ENCODE measurements at regions not wholly inside any gene's neighbourhood (a gene's known extent, or its start where the extent isn't known, plus 50 kb on each side); places are given as distances from the start of the nearest gene placed in this dataset.

DNA sequence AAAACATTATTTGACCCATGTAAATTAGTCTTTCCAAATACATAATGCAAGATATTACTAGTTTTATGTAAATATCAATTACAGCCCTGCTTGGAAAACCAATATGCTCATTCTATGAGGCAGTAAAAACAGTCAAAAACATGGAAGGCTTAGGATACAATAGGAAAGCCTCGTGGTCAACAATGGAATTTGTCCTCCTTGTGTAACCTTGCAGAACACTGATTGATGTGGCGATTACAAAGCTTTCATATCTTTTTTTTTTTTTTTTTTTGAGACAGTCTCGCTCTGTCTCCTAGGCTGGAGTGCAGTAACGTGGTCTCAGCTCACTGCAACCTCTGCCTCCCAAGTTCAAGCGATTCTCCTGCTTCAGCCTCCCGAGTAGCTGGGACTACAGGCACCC, 157.3 kb upstream of the BET1 start:
- Histone ChIP-seq H3K36me3 (ENCODE audit: control insufficient read depth in 4 of 4, insufficient read depth in 4 of 4, low read length in 3 of 4) (no peaks in the 10 kb centered on the region), H3K4me3 (ENCODE audit: control insufficient read depth in 1 of 7, extremely low read depth in 1 of 7, insufficient read depth in 4 of 7, low read depth in 2 of 7, low read length in 6 of 7) (peak overlapping the region in 1 of 7 experiments; percentile 61), H3K27ac (ENCODE audit: insufficient read depth in 1 of 2, low read depth in 1 of 2, low read length in 2 of 2, poor library complexity in 1 of 2, severe bottlenecking in 2 of 2) (no peak overlapping the region), H3K27me3 (replicated peaks in 2 of 5; ENCODE audit: control insufficient read depth in 4 of 5, insufficient read depth in 5 of 5, low read length in 4 of 5) (no peaks in the 10 kb centered on the region), H3K9me3 (ENCODE audit: control extremely low read depth in 1 of 5, control insufficient read depth in 4 of 5, insufficient read depth in 2 of 5, low read depth in 1 of 5, low read length in 4 of 5) (peaks cover 0 to 3% (median 0%) of the 10 kb centered on the region in 5 experiments), H3K4me1 (ENCODE audit: control extremely low read depth in 1 of 4, control insufficient read depth in 4 of 4, insufficient read depth in 4 of 4, low read length in 3 of 4) (peaks cover 6 to 18% (median 8%) of the 10 kb centered on the region in 4 experiments)
- POLR2A ChIA-PET, result no interaction called here
- CTCF ChIA-PET, result interaction anchor here (1.4 to 1.6 kb wide), 2 partner anchors 13 to 15 kb away, joined by 4 read pairs; no protein-coding TSS in a partner anchor
- DNase-seq, result no peak
- WGBS (ENCODE audit: insufficient coverage), result 96% methylated on average over 2 of the region's 6 CpGs

DNA sequence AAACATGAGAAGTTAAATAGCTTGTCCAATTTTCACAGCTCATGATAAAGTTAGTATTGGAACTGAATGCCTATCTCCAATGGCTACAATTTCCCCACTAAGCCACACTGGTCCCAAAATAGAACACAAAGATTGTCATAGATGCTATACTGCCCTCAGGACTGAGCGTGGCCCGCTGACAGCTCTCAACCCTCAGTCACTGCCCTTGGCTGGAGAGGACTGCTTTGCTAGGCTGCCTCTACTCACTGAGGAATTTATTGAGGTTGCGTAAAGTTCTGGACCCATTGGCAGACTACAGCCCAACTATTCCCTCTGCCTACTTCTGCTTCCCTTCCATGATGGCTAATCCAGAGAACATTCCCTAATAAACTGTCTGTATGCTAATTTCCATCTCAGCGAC, 165.5 kb upstream of the BET1 start:
- DNase-seq, result no peak
- no peak overlapping the region for H3K4me3 ChIP-seq (ENCODE audit: control insufficient read depth in 1 of 7, extremely low read depth in 1 of 7, insufficient read depth in 4 of 7, low read depth in 2 of 7, low read length in 6 of 7)
- no peaks in the 10 kb centered on the region for H3K36me3 ChIP-seq (ENCODE audit: control insufficient read depth in 4 of 4, insufficient read depth in 4 of 4, low read length in 3 of 4)
- no peak overlapping the region for H3K27ac ChIP-seq (ENCODE audit: insufficient read depth in 1 of 2, low read depth in 1 of 2, low read length in 2 of 2, poor library complexity in 1 of 2, severe bottlenecking in 2 of 2)
- CTCF ChIA-PET, result no interaction called here
- no peaks in the 10 kb centered on the region for H3K27me3 ChIP-seq (replicated peaks in 2 of 5; ENCODE audit: control insufficient read depth in 4 of 5, insufficient read depth in 5 of 5, low read length in 4 of 5)
- WGBS (ENCODE audit: insufficient coverage), result 100% methylated on average over 3 of the region's 4 CpGs
- POLR2A ChIA-PET, result no interaction called here
- peaks cover 0 to 3% (median 0%) of the 10 kb centered on the region in 5 experiments for H3K9me3 ChIP-seq (ENCODE audit: control extremely low read depth in 1 of 5, control insufficient read depth in 4 of 5, insufficient read depth in 2 of 5, low read depth in 1 of 5, low read length in 4 of 5)
- no peaks in the 10 kb centered on the region for H3K4me1 ChIP-seq (ENCODE audit: control extremely low read depth in 1 of 4, control insufficient read depth in 4 of 4, insufficient read depth in 4 of 4, low read length in 3 of 4)

DNA sequence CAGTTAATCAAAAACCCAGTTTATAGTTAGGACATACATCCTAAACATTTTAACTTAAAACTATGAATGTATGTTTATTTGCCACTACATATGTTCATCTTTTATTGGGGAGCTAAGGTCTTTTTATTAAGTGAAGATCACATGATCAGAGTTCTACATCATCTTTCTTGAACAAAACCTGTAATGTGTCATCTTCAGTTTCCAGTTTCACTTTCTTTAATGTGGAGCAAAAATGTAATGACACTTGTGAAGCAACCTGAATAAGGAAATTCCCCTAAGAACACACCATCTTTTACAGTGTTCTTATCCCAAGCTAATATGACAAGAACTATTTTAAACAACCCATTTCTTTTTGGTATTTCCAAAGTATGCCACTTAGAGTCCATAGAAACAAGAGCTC, 166.7 kb upstream of the BET1 start:
- H3K4me1 ChIP-seq (ENCODE audit: control extremely low read depth in 1 of 4, control insufficient read depth in 4 of 4, insufficient read depth in 4 of 4, low read length in 3 of 4), result peaks cover 0 to 6% (median 0%) of the 10 kb centered on the region in 4 experiments
- peaks cover 0 to 3% (median 0%) of the 10 kb centered on the region in 5 experiments for H3K9me3 ChIP-seq (ENCODE audit: control extremely low read depth in 1 of 5, control insufficient read depth in 4 of 5, insufficient read depth in 2 of 5, low read depth in 1 of 5, low read length in 4 of 5)
- H3K27me3 ChIP-seq (replicated peaks in 2 of 5; ENCODE audit: control insufficient read depth in 4 of 5, insufficient read depth in 5 of 5, low read length in 4 of 5), result no peaks in the 10 kb centered on the region
- H3K36me3 ChIP-seq (ENCODE audit: control insufficient read depth in 4 of 4, insufficient read depth in 4 of 4, low read length in 3 of 4), result no peaks in the 10 kb centered on the region
- H3K4me3 ChIP-seq (ENCODE audit: control insufficient read depth in 1 of 7, extremely low read depth in 1 of 7, insufficient read depth in 4 of 7, low read depth in 2 of 7, low read length in 6 of 7), result no peak overlapping the region
- H3K27ac ChIP-seq (ENCODE audit: insufficient read depth in 1 of 2, low read depth in 1 of 2, low read length in 2 of 2, poor library complexity in 1 of 2, severe bottlenecking in 2 of 2), result no peak overlapping the region
- peak in 2 of 3 donors; percentile 24 to 40 for DNase-seq
- POLR2A ChIA-PET, result no interaction called here
- CTCF ChIA-PET, result no interaction called here

DNA sequence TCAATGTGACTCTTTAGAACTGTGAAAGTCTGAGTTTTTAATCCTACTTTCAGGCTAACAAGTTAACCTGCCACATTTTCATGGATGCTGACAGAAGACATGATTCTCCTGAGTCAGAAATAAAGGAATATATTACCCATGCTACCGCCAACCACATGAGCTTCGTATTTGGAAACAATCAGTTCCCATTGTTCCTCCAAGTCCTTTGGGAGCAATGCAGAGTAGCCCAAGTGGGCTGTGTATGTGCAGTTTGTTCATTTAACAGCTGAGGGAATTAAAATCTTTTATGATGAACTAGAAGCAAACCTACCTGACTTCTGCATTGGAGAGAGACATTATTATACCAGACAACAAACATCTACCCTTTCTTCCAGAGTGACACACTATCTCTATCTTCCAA, 169.3 kb upstream of the BET1 start:
- POLR2A ChIA-PET, result no interaction called here
- CTCF ChIA-PET, result no interaction called here
- peaks cover 7 to 32% (median 24%) of the 10 kb centered on the region in 4 experiments for H3K4me1 ChIP-seq (ENCODE audit: control extremely low read depth in 1 of 4, control insufficient read depth in 4 of 4, insufficient read depth in 4 of 4, low read length in 3 of 4)
- DNase-seq, result no peak
- H3K27ac ChIP-seq (ENCODE audit: insufficient read depth in 1 of 2, low read depth in 1 of 2, low read length in 2 of 2, poor library complexity in 1 of 2, severe bottlenecking in 2 of 2), result no peak overlapping the region
- H3K27me3 ChIP-seq (replicated peaks in 2 of 5; ENCODE audit: control insufficient read depth in 4 of 5, insufficient read depth in 5 of 5, low read length in 4 of 5), result no peaks in the 10 kb centered on the region
- H3K9me3 ChIP-seq (ENCODE audit: control extremely low read depth in 1 of 5, control insufficient read depth in 4 of 5, insufficient read depth in 2 of 5, low read depth in 1 of 5, low read length in 4 of 5), result no peaks in the 10 kb centered on the region
- H3K36me3 ChIP-seq (ENCODE audit: control insufficient read depth in 4 of 4, insufficient read depth in 4 of 4, low read length in 3 of 4), result no peaks in the 10 kb centered on the region
- 100% methylated on average over 1 of the region's 2 CpGs for whole genome bisulfite sequencing (ENCODE audit: insufficient coverage)
- H3K4me3 ChIP-seq (ENCODE audit: control insufficient read depth in 1 of 7, extremely low read depth in 1 of 7, insufficient read depth in 4 of 7, low read depth in 2 of 7, low read length in 6 of 7), result no peak overlapping the region

DNA sequence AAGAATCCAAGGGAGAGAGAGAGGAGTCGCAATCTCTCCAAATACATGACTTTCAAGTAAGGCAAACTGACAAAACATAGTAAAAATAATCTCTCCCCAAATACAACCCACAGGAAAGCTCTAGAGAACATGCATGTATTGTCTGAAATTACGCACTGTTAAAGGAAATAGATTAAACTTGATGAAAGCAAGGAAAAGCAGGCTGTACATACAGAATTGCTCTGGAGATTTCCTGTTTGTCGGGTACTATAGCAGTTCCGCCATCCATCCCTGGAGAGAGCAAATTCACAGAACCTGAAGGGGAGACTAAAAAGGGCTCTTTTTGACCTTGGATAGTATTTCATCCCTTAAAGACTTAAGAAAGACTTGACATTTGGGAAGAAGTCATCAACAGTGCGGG, 170.2 kb upstream of the BET1 start:
- Histone ChIP-seq H3K4me1 (ENCODE audit: control extremely low read depth in 1 of 4, control insufficient read depth in 4 of 4, insufficient read depth in 4 of 4, low read length in 3 of 4) (peaks cover 7 to 38% (median 24%) of the 10 kb centered on the region in 4 experiments), H3K4me3 (ENCODE audit: control insufficient read depth in 1 of 7, extremely low read depth in 1 of 7, insufficient read depth in 4 of 7, low read depth in 2 of 7, low read length in 6 of 7) (no peak overlapping the region), H3K36me3 (ENCODE audit: control insufficient read depth in 4 of 4, insufficient read depth in 4 of 4, low read length in 3 of 4) (no peaks in the 10 kb centered on the region), H3K27ac (ENCODE audit: insufficient read depth in 1 of 2, low read depth in 1 of 2, low read length in 2 of 2, poor library complexity in 1 of 2, severe bottlenecking in 2 of 2) (no peak overlapping the region), H3K9me3 (ENCODE audit: control extremely low read depth in 1 of 5, control insufficient read depth in 4 of 5, insufficient read depth in 2 of 5, low read depth in 1 of 5, low read length in 4 of 5) (no peaks in the 10 kb centered on the region), H3K27me3 (replicated peaks in 2 of 5; ENCODE audit: control insufficient read depth in 4 of 5, insufficient read depth in 5 of 5, low read length in 4 of 5) (no peaks in the 10 kb centered on the region)
- ChIA-PET CTCF (interaction anchor here (0.9 kb wide), 1 partner anchor 13 kb away, joined by 4 read pairs; no protein-coding TSS in a partner anchor), POLR2A (no interaction called here)
- DNase-seq, result no peak
- WGBS (ENCODE audit: insufficient coverage), result 96% methylated on average over 4 of the region's 5 CpGs

DNA sequence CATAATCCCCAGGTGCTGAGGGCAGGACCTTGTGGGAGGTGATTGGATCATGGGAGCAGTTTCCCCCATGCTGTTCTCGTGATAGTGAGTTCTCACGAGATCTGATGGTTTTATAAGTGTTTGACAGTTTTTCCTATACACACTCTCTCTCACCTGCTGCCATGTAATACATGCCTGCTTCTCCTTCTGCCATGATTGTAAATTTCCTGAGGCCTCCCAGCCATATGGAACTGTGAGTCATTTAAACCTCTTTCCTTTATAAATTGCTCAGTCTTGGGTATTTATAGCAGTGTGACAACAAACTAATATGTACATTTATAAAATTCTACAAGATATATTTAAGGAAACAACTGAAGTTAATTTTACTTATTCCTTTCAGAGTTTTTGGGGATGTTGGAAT, 170.8 kb upstream of the BET1 start:
- H3K9me3 ChIP-seq (ENCODE audit: control extremely low read depth in 1 of 5, control insufficient read depth in 4 of 5, insufficient read depth in 2 of 5, low read depth in 1 of 5, low read length in 4 of 5), result no peaks in the 10 kb centered on the region
- no peak overlapping the region for H3K4me3 ChIP-seq (ENCODE audit: control insufficient read depth in 1 of 7, extremely low read depth in 1 of 7, insufficient read depth in 4 of 7, low read depth in 2 of 7, low read length in 6 of 7)
- no peak overlapping the region for H3K27ac ChIP-seq (ENCODE audit: insufficient read depth in 1 of 2, low read depth in 1 of 2, low read length in 2 of 2, poor library complexity in 1 of 2, severe bottlenecking in 2 of 2)
- H3K36me3 ChIP-seq (ENCODE audit: control insufficient read depth in 4 of 4, insufficient read depth in 4 of 4, low read length in 3 of 4), result no peaks in the 10 kb centered on the region
- peak in 1 of 3 donors; percentile 10 for DNase-seq
- WGBS (ENCODE audit: insufficient coverage), result no CpG with 5 or more reads among the region's 2 CpGs
- POLR2A ChIA-PET, result no interaction called here
- CTCF ChIA-PET, result no interaction called here
- H3K4me1 ChIP-seq (ENCODE audit: control extremely low read depth in 1 of 4, control insufficient read depth in 4 of 4, insufficient read depth in 4 of 4, low read length in 3 of 4), result peaks cover 7 to 38% (median 24%) of the 10 kb centered on the region in 4 experiments
- H3K27me3 ChIP-seq (replicated peaks in 2 of 5; ENCODE audit: control insufficient read depth in 4 of 5, insufficient read depth in 5 of 5, low read length in 4 of 5), result no peaks in the 10 kb centered on the region

DNA sequence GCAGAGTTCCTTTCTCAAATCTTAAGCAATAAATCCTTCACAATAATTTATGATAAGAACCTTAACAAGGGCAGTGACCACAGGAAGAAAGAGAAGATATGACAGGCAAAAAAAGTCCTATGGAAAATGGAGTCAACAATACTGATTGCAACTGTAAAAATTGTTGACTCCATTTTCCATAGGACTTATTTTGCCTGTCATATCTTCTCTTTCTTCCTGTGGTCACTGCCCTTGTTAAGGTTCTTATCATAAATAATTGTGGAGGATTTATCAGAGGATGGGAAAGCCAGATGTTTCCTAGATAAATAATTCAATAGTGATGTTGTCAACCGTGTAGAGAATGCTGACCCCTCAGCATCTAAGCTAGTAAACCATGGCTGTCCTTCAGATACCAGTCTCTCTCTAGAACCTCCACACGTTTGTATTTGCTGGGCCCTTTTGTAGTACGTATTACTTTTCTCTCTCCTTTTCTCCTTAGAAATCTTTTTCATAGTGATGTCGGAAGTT, 172.6 kb upstream of the BET1 start:
- Histone ChIP-seq H3K27me3 (replicated peaks in 2 of 5; ENCODE audit: control insufficient read depth in 4 of 5, insufficient read depth in 5 of 5, low read length in 4 of 5) (no peaks in the 10 kb centered on the region), H3K36me3 (ENCODE audit: control insufficient read depth in 4 of 4, insufficient read depth in 4 of 4, low read length in 3 of 4) (no peaks in the 10 kb centered on the region), H3K4me3 (ENCODE audit: control insufficient read depth in 1 of 7, extremely low read depth in 1 of 7, insufficient read depth in 4 of 7, low read depth in 2 of 7, low read length in 6 of 7) (peak overlapping the region in 1 of 7 experiments; percentile 7), H3K4me1 (ENCODE audit: control extremely low read depth in 1 of 4, control insufficient read depth in 4 of 4, insufficient read depth in 4 of 4, low read length in 3 of 4) (peaks cover 7 to 38% (median 24%) of the 10 kb centered on the region in 4 experiments), H3K27ac (ENCODE audit: insufficient read depth in 1 of 2, low read depth in 1 of 2, low read length in 2 of 2, poor library complexity in 1 of 2, severe bottlenecking in 2 of 2) (no peak overlapping the region), H3K9me3 (ENCODE audit: control extremely low read depth in 1 of 5, control insufficient read depth in 4 of 5, insufficient read depth in 2 of 5, low read depth in 1 of 5, low read length in 4 of 5) (no peaks in the 10 kb centered on the region)
- ChIA-PET POLR2A (no interaction called here), CTCF (interaction anchor here (1.3 to 1.5 kb wide), 2 partner anchors 15 kb away, joined by 3 to 4 read pairs; no protein-coding TSS in a partner anchor)
- WGBS (ENCODE audit: insufficient coverage), result 20% methylated on average over 3 of the region's 4 CpGs
- DNase-seq, result peak in 1 of 3 donors; percentile 13

Data from common myeloid progenitor, CD34-positive (primary cell).